D721Med (cell line): ENCODE measurements at regions not wholly inside any gene's neighbourhood (a gene's known extent, or its start where the extent isn't known, plus 50 kb on each side); places are given as distances from the start of the nearest gene placed in this dataset.
"Not testable (repeated sequence)": the region's sequence is repeated elsewhere in the genome, so short reads cannot be mapped to it uniquely, and the experiment has no call there.

Experiments used
- DNase-seq: peaks from one replicate; pipeline ENCODE4 v3.0.0; 2011; ENCODE audit warnings: low spot score; ENCODE audit not compliant: insufficient read length
- FAIRE-seq: peaks from 2 replicates; lab custom pipeline; 2011; peaks lifted over from hg19 to GRCh38; lab: Jason Lieb, UNC
- TF ChIP-seq, protein P1 (sequence below): IDR thresholded peaks from 2 replicates; pipeline ENCODE4 v1.5.1; 2012; ENCODE audit warnings: mild to moderate bottlenecking, control low read depth; ENCODE audit not compliant: insufficient read depth; ENCODE audit errors: missing control alignments

DNA sequence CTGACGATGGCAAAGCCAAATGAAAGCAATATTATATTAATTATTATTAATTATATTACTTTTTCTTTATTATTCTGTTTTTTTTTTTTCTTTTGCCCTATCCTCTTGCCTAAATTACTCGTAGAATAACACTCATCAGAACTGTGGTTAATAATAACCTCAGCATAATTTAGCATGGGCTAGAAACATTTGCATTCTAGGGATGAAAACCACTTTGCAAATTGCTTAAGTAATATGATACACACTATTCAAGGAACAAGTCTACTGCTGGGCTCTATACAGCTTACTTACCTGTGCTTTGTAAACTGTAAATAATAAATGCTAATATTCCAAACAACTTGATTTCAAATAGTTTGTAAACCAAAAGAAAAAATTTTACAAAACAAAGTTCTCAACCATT, 375.8 kb downstream of the HGF start:
- DNase-seq (no peak), FAIRE-seq (no peak)
- TF ChIP-seq, protein P1, sequence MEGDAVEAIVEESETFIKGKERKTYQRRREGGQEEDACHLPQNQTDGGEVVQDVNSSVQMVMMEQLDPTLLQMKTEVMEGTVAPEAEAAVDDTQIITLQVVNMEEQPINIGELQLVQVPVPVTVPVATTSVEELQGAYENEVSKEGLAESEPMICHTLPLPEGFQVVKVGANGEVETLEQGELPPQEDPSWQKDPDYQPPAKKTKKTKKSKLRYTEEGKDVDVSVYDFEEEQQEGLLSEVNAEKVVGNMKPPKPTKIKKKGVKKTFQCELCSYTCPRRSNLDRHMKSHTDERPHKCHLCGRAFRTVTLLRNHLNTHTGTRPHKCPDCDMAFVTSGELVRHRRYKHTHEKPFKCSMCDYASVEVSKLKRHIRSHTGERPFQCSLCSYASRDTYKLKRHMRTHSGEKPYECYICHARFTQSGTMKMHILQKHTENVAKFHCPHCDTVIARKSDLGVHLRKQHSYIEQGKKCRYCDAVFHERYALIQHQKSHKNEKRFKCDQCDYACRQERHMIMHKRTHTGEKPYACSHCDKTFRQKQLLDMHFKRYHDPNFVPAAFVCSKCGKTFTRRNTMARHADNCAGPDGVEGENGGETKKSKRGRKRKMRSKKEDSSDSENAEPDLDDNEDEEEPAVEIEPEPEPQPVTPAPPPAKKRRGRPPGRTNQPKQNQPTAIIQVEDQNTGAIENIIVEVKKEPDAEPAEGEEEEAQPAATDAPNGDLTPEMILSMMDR, result no peak

DNA sequence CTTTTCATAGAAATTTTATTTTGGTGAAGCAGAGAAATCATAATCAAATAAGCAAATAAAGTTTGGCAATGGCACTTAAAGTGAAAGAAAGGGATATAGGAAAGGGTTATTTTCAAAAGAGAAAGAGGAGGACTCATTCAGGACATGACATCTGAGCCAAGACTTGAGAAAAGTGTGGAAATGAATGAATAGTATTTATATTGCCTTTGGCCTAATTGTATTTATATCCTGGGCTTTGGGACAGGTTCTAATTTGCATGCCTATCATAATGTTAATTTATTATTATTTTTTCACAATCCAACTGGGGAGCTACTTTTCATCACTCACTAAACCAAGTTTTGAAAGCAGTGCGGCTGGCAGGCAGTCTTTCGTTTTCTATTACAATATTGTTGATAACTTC, 376.8 kb downstream of the HGF start:
- DNase-seq, result no peak
- TF ChIP-seq, protein P1, result no peak
- FAIRE-seq, result no peak

- FAIRE-seq, result peak; percentile 86
- TF ChIP-seq, protein P1, result no peak
- no peak for DNase-seq
These were observed 384.5 kb downstream of the HGF start for GRCh38 chr7:81385370-81385769.

- TF ChIP-seq, protein P1, result no peak
- DNase-seq (no peak), FAIRE-seq (no peak)
These were observed 386.0 kb downstream of the HGF start for GRCh38 chr7:81383846-81384245.

GRCh38 chr7:81374641-81375040, 395.2 kb downstream of the HGF start:
- FAIRE-seq, DNase-seq: not testable (repeated sequence)

- DNase-seq (no peak), FAIRE-seq (peak; percentile 77)
- TF ChIP-seq, protein P1, result no peak
These were observed 399.0 kb downstream of the HGF start for GRCh38 chr7:81370822-81371221.

DNA sequence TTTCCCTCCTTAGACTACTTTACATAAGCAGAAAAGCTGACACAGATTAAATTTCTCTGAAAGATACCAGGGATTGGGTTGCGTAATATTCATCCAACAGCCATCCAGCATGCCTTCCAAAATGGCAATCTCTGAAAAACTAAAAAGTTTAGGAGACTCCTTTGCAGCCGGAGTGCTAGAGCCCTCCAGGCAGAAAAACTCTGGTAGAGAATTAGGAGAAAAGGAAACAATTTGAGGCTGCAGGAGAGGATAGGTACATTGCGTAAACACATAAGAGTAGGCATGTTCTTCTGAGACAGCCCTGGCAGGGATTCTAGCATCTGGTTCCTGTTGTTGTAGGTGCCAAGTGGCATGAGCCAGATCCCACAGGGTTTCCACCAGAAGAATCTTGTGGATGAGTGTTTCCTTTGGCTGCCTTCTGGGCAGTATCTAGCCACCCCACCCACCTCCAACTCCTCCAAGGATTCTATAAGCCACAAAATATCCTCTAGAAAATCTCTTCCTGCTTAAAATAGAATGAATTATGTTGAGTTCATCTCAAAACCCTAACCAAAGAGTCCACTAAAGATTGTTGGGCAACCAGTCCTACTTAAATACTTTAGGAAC, 402.4 kb downstream of the HGF start:
- TF ChIP-seq, protein P1, result no peak
- DNase-seq, result no peak
- no peak for FAIRE-seq

DNA sequence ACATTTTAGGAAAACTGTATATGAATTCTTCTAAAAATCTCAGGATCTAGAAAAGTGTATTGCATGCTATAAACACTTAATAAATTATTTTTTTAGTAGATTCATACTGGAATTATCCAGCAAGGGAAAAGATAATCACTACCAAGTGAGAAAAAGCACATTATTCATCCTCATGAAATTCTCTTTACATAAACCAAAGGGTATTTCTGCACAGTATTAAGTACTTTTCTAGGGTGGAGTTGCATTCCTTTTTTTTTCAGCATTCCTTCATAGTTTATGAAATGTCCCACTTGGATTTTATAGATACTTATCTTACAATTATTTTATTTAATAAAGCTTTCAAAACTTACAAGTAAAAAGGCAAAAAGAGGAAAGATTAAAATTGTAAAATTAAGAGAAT, 403.3 kb downstream of the HGF start:
- FAIRE-seq (no peak), DNase-seq (no peak)
- TF ChIP-seq, protein P1, result no peak
